ENCODE measurements at regions not wholly inside any gene's neighbourhood (a gene's known extent, or its start where the extent isn't known, plus 50 kb on each side); places are given as distances from the start of the nearest gene placed in this dataset.
A peak's percentile ranks its signal among the peaks of the same experiment; 100 is the strongest.

DNA sequence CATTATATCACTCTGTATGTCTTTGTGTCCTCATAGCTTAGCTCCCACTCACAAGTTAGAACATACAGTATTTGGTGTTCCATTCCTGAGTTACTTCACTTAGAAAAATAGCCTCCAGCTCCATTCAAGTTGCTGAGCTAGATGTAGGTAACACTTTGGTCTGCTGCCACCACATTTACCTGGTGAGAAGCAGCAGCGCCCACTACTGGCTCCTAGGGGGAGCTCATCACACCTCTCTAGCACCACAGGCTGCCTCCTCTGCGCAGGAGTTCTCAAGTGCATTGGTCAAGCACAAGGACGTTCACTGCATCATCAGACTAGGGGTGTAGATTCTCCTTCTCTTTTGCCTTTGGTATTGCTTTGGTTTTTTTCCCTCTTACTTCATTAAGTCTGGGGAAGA, 530.9 kb upstream of the AUTS2 start:
- TF ChIP-seq, protein P1, sequence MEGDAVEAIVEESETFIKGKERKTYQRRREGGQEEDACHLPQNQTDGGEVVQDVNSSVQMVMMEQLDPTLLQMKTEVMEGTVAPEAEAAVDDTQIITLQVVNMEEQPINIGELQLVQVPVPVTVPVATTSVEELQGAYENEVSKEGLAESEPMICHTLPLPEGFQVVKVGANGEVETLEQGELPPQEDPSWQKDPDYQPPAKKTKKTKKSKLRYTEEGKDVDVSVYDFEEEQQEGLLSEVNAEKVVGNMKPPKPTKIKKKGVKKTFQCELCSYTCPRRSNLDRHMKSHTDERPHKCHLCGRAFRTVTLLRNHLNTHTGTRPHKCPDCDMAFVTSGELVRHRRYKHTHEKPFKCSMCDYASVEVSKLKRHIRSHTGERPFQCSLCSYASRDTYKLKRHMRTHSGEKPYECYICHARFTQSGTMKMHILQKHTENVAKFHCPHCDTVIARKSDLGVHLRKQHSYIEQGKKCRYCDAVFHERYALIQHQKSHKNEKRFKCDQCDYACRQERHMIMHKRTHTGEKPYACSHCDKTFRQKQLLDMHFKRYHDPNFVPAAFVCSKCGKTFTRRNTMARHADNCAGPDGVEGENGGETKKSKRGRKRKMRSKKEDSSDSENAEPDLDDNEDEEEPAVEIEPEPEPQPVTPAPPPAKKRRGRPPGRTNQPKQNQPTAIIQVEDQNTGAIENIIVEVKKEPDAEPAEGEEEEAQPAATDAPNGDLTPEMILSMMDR (IDR thresholded peaks at IDR 0.05), result peak; percentile 14; the same call in 1 of the 2 replicates

DNA sequence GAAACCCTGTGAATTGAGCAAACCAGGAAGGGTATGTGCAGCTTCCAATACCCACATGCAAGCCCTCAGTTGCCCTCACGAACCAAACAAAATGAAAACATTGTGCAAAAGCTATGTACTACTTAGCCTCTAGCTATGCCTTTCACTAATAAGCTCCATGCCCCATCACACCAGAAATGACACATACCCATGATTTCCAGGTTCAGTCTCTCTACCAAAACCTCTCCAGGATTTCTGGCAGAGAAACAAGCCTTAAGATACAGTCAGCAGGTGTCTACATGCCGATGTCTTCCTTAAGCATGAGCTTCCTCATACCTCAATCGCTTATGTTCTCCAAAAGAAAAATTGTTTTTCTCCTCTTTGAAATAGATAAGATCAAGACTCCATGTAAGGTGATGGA, 527.8 kb upstream of the AUTS2 start:
- TF ChIP-seq, protein P1 (IDR thresholded peaks at IDR 0.05), result no peak

DNA sequence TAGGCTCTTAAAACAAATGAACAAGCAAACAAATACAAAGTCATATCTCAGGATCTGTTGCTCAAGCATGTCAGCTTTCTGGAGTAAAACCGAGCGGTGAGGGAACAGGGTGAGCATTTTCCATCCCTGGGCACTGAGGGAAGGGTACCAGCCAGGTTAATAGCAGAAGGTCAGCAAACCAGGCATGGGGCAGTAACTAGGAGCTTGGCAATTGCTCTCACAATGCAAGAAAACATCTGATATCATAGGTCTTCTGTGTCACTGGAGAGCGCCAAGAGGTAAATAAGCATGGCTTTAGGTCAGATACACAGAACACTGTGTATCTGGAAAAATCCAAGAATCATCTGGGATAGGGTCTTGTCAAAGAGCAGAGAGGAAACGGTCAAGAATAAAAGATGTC, 521.7 kb upstream of the AUTS2 start:
- TF ChIP-seq, protein P1 (IDR thresholded peaks at IDR 0.05), result no peak

DNA sequence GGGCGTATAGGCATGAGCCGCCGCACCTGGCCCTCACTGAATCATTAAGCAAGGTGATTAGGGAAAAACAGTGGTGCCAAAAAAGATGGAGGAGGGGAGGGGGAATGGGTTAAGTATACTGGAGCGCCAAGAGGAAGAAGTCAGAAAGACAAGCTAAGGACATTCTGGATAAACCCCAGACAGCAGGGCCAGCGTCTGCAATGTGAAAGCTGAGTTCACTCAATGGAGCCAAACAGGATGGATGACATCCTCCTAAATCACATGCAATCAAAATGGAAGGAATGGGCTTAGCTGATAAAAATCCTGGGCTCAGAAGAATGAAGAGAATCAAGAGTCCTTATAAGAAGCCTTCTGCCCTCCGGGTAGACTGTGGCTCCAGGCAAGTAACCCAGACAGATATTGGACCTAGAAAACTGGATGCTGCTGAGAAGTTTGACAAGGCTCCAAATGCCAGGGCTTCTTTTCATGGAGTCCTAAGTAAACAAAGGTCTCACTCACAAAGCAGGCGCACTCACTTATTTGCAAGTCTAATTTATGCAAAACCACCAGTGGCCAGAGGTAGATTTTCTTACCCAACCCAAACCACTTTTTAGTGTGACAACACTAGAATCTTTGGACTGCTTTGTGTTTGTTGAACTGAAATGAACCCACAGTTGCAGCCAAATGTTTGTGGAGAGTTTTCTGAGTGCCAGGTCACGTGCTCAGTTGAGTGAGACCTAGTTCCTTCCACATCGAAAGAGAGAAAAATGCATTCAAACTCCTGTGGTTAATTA, 519.1 kb upstream of the AUTS2 start:
- TF ChIP-seq, protein P1 (IDR thresholded peaks at IDR 0.05), result no peak

DNA sequence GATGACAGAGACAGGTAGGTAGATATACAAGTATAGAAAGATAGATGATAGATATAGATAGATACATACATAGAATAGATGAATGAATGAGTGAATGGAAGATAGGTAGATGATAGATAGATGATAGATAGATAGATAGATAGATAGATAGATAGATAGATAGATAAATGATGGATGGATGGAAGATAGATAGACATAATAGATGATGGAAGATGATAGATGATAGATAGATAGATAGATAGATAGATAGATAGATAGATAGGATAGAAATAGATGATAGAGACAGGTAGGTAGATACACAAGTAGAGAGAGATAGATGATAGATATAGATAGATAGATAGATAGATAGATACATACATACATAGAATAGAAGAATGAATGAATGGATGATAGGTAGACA, 510.1 kb upstream of the AUTS2 start:
- TF ChIP-seq, protein P1 (IDR thresholded peaks at IDR 0.05), result no peak

DNA sequence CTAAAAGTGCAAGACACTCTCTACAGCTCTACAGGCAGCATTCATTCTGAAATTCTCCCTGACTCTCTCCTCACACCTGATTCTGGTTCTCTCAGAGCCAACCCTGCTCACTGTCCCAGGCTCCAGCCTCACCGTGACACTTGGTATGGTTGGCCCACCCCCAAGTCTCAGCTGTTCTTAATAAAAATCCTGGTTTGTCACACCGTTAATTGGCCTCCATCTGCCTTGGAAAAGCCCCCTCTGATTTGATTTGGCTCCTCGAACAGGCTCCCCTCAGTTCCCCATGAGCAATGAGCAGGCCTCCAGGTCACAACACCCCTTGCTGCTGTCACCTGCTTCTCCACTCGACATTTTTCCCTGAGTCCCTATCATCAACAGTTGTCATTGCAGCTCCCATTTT, 507.3 kb upstream of the AUTS2 start:
- TF ChIP-seq, protein P1 (IDR thresholded peaks at IDR 0.05), result no peak

DNA sequence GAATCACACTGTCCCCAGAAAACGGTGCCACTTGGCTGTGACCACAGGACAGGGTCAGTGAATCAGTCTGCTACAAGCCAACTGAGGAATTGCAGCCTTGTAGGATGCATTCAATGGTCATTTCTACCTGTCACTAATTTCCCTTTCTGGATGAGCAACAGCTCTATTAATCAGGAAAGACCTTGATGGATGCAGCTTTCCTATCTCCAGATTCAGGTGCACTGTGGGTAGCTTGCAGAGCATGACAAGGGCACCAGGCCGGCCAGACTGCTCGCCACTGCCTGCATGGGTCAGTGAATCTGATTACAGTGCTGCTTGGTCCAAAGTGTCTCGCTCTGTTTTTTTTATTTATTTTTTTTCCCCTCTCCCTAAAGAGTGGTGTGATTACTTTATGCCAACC, 506.8 kb upstream of the AUTS2 start:
- TF ChIP-seq, protein P1 (IDR thresholded peaks at IDR 0.05), result no peak

DNA sequence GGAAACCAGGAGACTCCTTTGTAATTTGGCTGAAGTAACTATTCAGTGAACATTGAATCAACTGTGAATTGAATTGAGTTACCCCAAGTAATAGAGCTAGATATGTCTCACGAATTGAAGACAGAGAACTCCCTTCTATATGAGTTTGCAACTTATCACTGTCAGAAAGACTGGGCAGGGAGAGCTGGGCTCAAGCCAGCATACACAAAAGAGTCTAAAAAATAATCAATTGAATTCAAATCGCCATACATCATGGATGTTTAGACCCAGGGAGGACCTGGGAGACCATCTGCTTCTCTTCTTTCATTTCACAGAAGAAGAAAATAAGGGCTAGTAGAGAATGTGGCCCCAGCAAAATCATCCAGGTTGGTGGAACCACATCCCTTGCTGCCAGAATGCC, 503.1 kb upstream of the AUTS2 start:
- TF ChIP-seq, protein P1 (IDR thresholded peaks at IDR 0.05), result no peak
